ACC112 (cell line): ENCODE measurements at regions not wholly inside any gene's neighbourhood (a gene's known extent, or its start where the extent isn't known, plus 50 kb on each side); places are given as distances from the start of the nearest gene placed in this dataset.

Experiments used
- H2AFZ ChIP-seq: fragments of 200-600 bp; sonication (generic); one replicate; pipeline ENCODE4 v1.6.0; 2017; ENCODE audit warnings: antibody characterized with exemption, low read length; ENCODE audit not compliant: unreplicated experiment
- H3K27ac ChIP-seq: fragments of 200-600 bp; sonication (generic); 2 replicates; pipeline ENCODE4 v1.5.1; 2014; ENCODE audit warnings: low read depth, mild to moderate bottlenecking, antibody characterized with exemption, low read length, moderate library complexity
- H3K27me3 ChIP-seq: fragments of 200-600 bp; sonication (generic); 2 replicates; pipeline ENCODE4 v1.6.1; 2014; ENCODE audit warnings: mild to moderate bottlenecking, antibody characterized with exemption, low read length, moderate library complexity, mixed read lengths; ENCODE audit not compliant: insufficient read depth
- H3K36me3 ChIP-seq: fragments of 200-600 bp; sonication (generic); 2 replicates; pipeline ENCODE4 v1.6.1; 2016; ENCODE audit warnings: mild to moderate bottlenecking, antibody characterized with exemption, low read length, moderate library complexity, mixed read lengths; ENCODE audit not compliant: insufficient read depth
- H3K4me1 ChIP-seq: fragments of 200-600 bp; sonication (generic); one replicate; pipeline ENCODE4 v1.6.1; 2016; ENCODE audit warnings: low read length, mixed read lengths; ENCODE audit not compliant: insufficient read depth, unreplicated experiment, control insufficient read depth
- H3K4me3 ChIP-seq: fragments of 200-600 bp; sonication (generic); 2 replicates; pipeline ENCODE4 v1.5.1; 2014; ENCODE audit warnings: mild to moderate bottlenecking, low read depth, low read length
- H3K79me2 ChIP-seq: fragments of 200-600 bp; sonication (generic); one replicate; pipeline ENCODE4 v1.6.0; 2016; ENCODE audit warnings: low read length; ENCODE audit not compliant: control insufficient read depth, unreplicated experiment, insufficient read depth

DNA sequence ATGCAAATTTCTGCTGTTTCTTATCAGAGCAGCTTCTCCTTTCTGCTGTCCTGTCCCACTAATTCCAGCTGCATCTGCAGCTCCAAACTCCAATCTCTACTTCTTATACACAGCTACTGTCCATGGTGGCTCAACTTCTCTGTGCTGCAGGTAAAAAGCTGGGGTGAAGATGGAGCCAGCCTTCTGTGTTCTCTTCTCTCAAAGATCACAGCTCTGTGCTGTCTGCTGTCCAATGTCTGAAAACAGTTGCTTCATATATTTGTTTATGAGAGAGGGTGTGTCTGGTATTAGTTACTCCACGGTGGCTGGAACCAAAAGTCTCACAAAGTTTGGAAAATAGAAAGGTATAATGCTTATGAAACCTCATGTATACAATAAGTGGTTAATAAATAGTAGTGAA, 445.8 kb upstream of the TBX3 start:
- no peaks in the 10 kb centered on the region for H3K36me3 ChIP-seq
- H3K4me3 ChIP-seq: no peak overlapping the region
- H3K4me1 ChIP-seq: no peaks in the 10 kb centered on the region
- no peaks in the 10 kb centered on the region for H3K79me2 ChIP-seq
- no peak overlapping the region for H3K27ac ChIP-seq
- H2AFZ ChIP-seq: no peak overlapping the region
- no peaks in the 10 kb centered on the region for H3K27me3 ChIP-seq

DNA sequence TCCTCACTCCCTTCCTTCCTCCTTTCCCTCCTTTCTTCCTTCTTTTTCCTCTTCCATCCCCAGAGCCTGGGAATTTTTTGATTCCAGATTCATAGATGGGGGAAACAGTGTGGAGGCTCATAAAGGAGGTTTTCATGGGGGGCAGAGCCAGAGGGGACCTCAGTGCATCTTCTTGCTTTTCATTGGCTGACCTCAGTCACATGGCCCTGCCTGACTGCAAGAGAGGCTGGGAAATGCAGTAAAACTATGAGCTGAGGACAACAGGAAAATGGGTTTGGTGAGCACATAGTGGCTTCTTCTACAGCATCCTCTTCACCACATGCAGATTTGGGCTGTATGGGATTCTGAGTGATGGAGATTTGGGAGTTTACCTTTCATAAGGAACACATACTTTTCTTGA, 437.1 kb upstream of the TBX3 start:
- Histone ChIP-seq H3K4me3 (no peak overlapping the region), H2AFZ (no peak overlapping the region), H3K79me2 (no peaks in the 10 kb centered on the region), H3K27ac (no peak overlapping the region), H3K27me3 (no peaks in the 10 kb centered on the region), H3K4me1 (no peaks in the 10 kb centered on the region), H3K36me3 (no peaks in the 10 kb centered on the region)

DNA sequence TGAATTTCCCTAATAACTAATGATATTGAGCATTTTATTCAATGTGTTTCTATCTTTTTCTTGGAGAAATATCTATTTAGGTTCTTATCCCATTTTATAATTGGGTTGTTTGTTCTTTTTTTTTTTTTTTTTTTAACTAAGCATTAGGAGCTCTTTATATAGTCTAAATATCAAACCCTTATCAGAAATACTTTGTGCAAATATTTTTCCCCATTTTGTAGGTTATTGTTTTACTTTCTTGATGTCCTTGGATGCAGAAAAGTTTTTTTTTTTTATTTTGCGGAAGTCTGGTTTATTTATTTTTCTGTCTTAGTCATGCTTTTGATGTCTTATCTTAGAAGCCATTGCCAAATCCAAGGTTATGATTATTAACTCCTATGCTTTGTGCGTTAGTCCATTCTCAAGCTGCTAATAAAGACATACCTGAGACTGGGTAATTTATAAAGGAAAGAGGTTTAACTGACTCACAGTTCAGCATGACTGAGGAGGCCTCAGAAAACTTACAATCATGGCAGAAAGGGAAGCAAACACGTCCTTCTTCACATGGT, 434.3 kb upstream of the TBX3 start:
- no peaks in the 10 kb centered on the region for H3K4me1 ChIP-seq
- H3K27me3 ChIP-seq: no peaks in the 10 kb centered on the region
- H3K79me2 ChIP-seq: no peaks in the 10 kb centered on the region
- H2AFZ ChIP-seq: no peak overlapping the region
- H3K4me3 ChIP-seq: no peak overlapping the region
- no peak overlapping the region for H3K27ac ChIP-seq
- no peaks in the 10 kb centered on the region for H3K36me3 ChIP-seq

DNA sequence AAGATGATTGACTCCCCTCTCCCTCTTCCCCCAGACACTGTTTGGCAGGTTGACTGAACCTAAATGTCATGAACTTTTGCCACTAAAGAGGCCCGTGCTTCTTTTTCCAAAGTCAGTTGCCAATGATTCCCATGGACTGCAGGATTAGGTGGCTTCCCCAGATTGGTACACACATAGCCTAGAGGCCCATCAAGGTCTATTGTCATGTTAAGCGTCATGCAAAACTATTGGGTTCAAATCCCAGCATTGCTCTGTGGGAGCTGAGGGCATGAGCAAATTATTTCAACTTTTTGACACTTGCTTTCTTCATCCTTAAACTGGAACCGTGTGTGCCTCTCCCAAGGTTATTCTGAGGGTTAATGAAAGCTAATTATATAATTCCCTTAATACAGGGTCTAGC, 430.2 kb upstream of the TBX3 start:
- Histone ChIP-seq H3K36me3 (no peaks in the 10 kb centered on the region), H2AFZ (no peak overlapping the region), H3K79me2 (no peaks in the 10 kb centered on the region), H3K27me3 (no peaks in the 10 kb centered on the region), H3K4me1 (no peaks in the 10 kb centered on the region), H3K4me3 (no peak overlapping the region), H3K27ac (no peak overlapping the region)

DNA sequence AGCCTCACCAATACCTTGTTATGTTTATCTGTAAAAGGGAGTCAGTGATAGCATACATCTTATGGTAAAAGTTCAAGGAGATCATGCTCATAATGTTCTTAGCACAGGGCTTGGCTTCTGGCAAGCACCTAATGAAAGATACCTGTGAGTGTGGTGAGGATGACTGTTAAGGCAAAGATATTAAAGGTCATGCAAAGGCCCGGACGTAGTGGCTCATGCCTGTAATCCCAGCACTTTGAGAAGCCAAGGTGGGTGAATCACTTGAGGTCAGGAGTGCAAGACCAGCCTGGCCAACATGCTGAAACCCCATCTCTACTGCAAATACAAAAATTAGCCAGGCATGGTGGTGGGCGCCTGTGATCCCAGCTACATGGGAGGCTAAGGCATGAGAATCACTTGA, 425.9 kb upstream of the TBX3 start:
- H3K4me3 ChIP-seq: no peak overlapping the region
- no peaks in the 10 kb centered on the region for H3K27me3 ChIP-seq
- H3K79me2 ChIP-seq: no peaks in the 10 kb centered on the region
- H3K27ac ChIP-seq: no peak overlapping the region
- H2AFZ ChIP-seq: no peak overlapping the region
- H3K4me1 ChIP-seq: no peaks in the 10 kb centered on the region
- no peaks in the 10 kb centered on the region for H3K36me3 ChIP-seq

DNA sequence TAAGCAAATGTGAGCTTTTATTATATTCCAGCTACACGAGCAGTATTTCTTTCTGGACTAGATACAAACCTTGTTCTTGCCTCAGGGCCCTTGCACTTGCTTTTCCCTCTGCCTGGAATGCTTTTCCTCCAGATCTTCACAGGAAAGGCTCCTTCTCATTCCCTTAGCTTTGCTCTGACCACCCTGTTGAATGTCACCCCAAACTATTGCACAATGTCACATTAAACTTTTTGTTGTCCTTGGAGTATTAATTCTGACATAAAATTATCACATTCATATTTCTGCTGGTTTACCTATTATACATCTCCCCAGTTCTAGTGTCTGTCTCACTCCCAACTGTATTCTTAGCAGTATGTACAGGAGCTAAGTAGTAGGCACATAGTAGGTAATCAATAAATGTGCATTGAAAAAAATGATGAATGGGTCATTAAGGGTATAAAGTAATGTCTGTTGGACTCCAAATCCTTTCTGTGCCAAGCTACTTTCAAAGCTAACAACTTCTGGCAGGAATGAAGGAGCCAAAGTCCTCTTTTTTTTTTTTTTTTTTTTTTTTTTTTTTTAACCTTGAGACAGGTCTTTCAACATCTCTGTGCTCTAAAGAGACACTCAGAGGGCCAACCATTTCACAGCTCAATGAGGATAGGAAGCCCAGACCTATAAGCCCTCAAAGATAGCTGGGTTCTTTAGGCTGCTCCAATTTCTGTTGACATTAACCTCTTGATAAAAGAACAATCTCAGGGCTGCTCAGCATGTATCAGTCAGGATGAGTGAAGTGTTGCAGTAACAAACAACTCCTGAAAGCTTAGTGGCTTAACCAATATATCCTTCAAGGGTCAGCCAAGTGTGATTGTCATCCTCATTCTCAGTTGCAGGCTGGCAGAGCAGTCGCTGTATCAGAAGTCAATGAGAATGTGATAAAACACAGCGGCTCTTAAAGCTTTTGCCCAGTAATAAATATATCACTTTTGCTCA, 424.4 kb upstream of the TBX3 start:
- Histone ChIP-seq H3K79me2 (no peaks in the 10 kb centered on the region), H3K27me3 (no peaks in the 10 kb centered on the region), H3K4me1 (no peaks in the 10 kb centered on the region), H3K36me3 (no peaks in the 10 kb centered on the region), H2AFZ (no peak overlapping the region), H3K27ac (no peak overlapping the region), H3K4me3 (no peak overlapping the region)

DNA sequence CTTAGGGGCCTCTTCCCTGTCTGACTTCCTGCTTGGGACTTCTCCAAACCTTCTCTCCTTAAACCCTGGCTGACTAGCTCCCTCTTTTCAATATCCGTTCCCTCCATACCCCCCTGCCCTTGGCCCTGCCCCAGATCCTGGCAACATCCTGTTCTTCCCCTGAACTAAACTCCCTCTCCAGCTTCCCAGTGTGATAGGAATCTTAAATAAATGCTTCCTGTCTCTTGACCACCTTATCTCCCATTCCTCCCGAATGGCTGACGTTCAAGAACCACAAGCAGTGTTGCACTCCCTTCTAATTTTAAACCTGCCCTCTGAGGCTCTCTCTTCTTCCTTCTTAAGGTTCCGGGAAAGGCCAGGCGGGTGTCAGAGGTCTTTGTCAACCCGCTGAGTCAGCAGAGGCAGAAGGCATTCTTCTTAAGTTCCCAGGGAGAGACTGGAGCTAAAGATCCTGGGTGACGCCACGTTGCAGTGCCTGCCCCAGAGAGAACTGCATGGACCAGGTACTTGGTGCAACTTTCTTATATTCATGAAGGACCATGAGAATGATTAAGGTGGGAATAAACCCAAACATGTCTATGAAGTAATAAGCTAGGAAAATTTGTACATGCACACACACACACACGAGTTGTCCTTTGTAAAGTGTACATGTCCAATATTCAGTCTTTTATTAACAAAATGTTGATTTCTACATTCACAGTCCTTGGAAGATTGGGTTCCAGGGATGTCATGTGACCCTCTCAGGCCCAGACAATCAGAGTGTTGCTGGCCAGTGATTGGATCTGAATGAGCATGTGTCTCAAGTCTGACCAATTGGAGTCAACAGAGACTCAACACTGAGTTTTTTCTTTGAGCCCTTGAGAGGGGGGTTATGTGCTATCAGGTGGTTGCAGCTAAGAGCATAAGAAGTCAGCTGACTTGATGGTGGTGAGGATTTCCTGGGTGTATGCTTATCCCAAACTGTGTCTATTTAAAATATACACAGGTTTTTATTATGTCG, 420.2 kb upstream of the TBX3 start:
- no peak overlapping the region for H3K27ac ChIP-seq
- no peaks in the 10 kb centered on the region for H3K79me2 ChIP-seq
- no peaks in the 10 kb centered on the region for H3K4me1 ChIP-seq
- no peak overlapping the region for H2AFZ ChIP-seq
- no peak overlapping the region for H3K4me3 ChIP-seq
- H3K27me3 ChIP-seq: no peaks in the 10 kb centered on the region
- H3K36me3 ChIP-seq: no peaks in the 10 kb centered on the region

DNA sequence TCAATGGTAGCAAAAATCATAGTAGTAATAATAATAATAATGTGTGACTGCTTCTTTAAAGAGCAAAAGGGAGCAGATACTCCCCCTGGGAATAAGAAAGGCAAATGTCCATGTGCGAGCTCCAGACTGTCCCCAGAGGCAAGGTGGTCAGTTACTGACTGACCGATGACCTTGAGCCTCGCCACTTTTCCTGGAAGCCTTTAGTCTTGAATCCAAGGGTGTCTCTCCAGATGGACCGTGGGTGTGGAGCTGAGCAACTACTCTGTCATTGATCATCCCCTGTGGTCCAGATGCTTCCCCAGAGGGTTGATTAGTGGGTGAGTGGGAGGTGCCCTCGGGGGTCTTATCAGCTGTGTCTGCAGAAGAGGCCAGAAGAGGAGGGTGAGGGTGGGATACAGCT, 418.5 kb upstream of the TBX3 start:
- H3K27me3 ChIP-seq: no peaks in the 10 kb centered on the region
- H3K79me2 ChIP-seq: no peaks in the 10 kb centered on the region
- H3K4me1 ChIP-seq: no peaks in the 10 kb centered on the region
- no peak overlapping the region for H3K4me3 ChIP-seq
- no peaks in the 10 kb centered on the region for H3K36me3 ChIP-seq
- no peak overlapping the region for H3K27ac ChIP-seq
- no peak overlapping the region for H2AFZ ChIP-seq

DNA sequence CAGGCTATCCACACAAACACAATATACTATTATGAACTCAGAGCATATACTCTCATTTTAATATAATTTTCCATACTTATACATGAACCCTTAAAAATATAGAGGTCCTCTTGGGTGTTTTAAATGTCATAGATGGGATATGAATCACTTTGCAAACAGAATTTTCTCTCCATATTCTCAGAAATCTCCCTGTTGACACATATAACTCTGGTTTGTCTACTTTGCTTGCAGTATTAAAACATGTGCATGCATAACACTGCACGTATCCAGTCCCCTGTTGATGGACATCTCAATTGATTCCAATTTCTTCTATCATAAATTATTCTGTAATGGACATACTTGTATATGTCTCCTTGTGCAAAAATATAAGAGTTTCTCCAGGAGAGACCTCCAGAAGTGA, 417.5 kb upstream of the TBX3 start:
- Histone ChIP-seq H3K4me3 (no peak overlapping the region), H3K4me1 (no peaks in the 10 kb centered on the region), H3K27ac (no peak overlapping the region), H3K79me2 (no peaks in the 10 kb centered on the region), H2AFZ (no peak overlapping the region), H3K27me3 (no peaks in the 10 kb centered on the region), H3K36me3 (no peaks in the 10 kb centered on the region)

DNA sequence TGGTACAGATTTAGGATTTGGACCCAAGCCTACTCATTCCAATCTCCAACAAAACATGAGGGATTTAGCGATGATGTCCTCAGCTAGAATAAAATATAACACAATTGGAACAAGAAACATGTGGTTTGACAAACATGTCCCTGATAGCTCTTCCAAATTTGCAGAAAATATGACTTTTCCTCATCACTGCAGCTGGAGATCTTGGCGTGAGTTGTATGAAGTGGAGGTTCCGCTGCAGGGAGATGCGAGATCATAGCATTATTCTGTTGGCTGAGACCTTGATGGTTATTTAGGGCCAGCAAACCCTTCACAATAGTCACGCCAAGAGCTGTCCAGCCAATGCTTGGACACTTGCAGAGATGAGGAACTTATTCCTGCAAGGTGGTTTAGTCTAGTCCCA, 413.4 kb upstream of the TBX3 start:
- no peak overlapping the region for H3K4me3 ChIP-seq
- no peaks in the 10 kb centered on the region for H3K36me3 ChIP-seq
- no peak overlapping the region for H2AFZ ChIP-seq
- no peak overlapping the region for H3K27ac ChIP-seq
- H3K79me2 ChIP-seq: no peaks in the 10 kb centered on the region
- H3K27me3 ChIP-seq: no peaks in the 10 kb centered on the region
- no peaks in the 10 kb centered on the region for H3K4me1 ChIP-seq
